HG03103 (cell line): ENCODE measurements at regions not wholly inside any gene's neighbourhood (a gene's known extent, or its start where the extent isn't known, plus 50 kb on each side); places are given as distances from the start of the nearest gene placed in this dataset.

Source experiments
- ATAC-seq: cut with Tn5 transposase; IDR thresholded peaks from one replicate; pipeline ENCODE4 v1.9.1; 2021; ENCODE audit warnings: low read depth; ENCODE audit not compliant: unreplicated experiment

DNA sequence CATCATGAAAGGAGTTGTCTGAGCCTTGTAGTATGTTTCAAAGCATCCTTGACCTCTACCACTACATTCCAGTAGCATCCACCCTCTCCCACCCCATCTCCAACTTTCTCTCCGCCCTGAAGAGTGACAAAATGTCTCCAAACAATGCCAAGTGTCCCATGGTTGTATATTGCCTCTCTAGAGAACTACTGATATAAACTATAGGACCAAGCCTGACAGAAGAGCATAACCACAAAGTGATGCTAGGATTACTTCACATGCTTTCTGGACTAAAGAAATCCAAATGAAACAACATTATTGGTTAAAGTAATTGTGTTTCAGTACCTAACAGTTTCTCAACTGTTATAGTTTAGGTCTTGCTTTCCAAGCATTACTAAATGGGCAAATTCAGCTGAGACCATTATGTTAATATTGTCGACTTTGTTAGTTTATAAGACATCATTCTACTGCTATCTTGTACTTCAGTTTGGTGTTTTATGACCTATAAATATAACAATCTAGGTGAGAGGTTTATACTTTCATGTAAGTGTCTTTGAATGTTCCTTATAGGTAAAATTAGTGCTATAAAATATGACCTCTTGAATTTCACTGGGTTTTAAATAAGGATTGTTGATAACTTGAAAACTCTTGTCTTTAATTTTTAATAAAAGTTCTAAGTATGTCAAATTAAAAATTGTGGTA lies 117.4 kb downstream of the SUCNR1 start:
- ATAC-seq: no peak

DNA sequence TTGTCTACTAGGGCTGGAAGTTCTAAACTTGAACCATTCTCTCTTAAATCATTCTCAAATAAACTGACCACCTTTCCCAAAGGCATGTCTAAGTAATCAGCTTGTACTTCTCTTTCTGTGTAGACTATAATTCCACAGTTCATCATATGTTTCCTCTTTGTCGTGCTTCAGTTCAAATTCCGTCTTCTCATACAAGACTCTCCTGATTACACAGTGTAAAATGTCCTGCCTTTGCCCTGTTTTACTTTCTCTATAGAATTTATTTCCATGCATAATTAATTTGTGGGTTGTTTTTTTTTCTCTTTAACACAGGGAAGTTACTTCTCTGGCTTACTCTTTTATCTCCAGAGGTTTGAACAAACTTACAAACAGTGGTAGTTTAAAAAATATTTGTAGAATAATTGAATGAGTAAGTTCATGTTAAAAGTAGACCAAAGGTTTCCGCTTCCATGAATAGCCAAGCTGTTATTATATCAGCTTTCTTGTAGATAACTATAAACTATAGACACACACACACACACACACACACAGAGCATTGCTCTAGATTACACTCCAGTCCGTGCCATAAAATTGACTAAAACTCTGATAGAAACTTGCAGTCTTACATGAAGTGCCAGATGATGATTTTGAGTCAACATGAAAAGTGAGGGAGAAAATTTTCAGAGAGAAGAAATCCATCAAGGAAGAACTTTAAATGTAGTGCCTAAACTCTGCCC lies 119.0 kb downstream of the SUCNR1 start:
- ATAC-seq: no peak

DNA sequence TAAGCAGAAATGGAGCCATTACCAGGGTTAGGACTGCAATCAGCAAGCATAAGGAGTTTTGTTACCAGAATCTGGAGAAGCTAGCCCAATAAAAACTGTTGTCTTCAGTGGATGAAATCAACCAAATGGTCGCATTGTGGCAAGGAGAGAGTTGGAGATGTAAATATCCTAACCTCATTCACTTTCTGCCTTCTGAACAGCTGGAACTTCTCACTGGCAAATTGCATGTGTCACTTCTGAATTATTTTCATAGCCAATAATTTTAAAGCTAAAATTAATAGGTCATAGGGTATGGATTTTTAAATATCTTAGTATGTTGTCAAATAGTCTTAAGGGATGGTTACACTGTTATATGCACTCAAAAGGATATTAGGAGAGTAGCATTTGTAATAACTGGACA lies 121.6 kb downstream of the SUCNR1 start:
- ATAC-seq: no peak

DNA sequence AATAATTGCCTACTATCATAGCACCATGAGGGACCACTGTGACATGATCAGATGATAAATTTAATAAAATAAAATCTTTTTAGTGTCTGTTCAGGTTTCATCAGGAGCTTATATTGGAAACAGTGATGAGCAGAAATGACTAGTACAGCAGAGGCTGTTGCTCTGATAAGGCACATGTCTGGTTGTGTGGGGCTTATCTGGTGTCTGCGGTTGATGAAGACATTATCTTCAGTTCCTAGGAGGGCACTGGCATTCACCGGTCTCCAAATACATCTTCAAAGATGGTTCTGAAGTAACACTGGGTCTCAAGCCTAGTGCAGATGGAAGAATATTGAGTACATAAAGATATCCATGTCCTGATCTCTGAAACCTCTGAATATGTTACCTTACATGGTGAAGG lies 125.3 kb downstream of the SUCNR1 start:
- no peak for ATAC-seq

DNA sequence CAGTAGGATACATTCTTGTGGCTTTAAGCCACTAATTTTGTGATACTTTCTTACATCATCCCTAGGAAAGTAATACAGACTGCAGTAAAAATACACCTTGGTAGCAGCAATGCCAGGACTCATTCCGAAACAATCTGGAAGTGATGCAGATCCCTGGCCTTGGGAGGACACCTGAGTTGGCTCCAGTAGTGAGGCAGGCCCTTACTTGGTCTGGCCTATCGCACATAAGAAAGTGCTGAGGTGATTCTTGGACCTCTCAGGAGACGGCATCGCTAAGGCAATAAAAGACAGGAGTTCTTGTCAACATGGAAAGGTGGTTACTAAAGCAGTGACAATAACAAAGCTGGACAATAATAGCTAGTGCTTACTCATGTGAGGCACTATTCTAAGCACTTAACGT lies 126.5 kb downstream of the SUCNR1 start:
- ATAC-seq: no peak

DNA sequence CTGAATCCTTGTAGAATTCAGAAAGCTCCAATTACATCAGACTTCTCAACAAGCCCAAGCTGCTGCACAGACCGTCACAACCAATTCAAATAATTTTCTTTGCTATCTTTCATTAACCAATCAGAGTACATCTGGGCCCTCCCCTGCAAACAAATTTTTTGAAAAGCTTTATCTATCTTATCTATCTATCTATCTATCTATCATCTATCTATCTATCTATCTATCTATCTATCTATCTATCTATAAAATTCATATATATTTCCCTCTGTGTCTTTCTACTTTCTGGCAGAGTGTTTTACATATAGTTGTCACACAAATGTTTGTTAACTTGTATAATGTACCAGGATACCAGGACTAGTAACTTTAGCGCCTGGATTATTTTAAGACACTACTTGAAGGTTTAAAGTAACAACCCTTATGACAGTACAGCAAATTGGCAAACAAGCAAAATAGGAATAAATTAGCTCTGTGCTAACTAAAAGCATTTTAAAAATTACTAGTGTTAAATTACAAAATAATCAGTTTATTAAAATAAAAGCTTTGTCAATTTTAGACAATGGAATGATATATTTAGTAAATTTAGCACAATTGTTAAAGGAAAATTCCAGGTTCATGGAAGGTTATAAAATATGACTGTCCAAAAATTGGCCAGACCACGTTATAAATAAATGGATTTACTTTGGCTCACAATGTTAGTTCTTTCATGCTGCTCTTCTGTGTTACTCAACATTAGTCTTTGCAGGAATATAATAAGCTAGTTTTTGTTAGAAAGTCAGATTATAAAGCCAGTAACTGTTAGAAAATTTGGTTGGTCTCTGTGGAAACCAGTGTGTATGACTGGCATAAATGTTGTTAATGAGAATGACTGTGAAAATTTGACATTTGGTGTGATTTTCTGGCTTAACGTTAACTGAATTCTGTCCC lies 138.6 kb downstream of the SUCNR1 start:
- ATAC-seq: no peak

DNA sequence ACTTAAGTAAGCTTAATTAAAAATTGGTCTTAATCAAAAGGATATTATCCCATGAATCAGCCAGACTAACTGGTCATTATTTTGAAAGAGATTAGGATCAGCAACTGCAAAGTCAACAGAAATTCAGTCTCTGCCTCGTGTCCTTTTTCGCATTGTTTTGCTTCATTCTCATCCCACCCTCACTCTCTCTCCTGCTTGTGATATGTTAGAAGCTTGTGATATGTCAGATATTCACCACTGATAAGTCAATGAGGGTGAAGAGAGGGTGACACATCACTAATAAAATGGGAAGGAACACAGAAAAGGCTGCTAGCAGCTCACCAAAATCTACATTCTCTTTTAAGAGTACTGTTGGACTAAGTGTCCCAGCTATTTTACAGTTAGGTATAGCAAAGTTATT lies 146.1 kb downstream of the SUCNR1 start:
- ATAC-seq: no peak

DNA sequence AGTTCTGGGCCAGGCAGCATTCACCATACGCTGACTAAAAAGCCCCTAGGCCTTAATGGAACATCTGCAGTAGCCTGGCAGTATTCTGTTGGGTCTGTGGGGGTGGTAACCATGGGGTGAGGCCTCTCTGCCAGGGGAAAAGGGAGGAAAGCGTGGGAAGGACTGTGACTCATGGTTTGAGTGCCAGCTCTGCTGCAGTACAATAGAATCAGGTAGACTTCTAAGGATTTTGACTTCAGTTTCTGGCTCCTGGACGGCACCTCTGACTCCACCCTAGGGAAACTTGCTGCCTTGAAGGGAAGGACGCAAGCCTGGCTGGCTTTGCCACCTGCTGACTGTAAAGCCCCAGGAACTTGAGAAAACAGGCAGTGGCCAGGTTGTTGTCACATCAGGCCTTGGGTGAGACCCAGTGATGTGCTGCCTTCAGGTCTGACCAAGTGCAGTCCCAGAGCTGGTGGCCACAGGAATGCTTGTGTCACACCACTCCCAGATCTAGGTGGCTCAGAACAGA lies 148.6 kb downstream of the SUCNR1 start:
- no peak for ATAC-seq

DNA sequence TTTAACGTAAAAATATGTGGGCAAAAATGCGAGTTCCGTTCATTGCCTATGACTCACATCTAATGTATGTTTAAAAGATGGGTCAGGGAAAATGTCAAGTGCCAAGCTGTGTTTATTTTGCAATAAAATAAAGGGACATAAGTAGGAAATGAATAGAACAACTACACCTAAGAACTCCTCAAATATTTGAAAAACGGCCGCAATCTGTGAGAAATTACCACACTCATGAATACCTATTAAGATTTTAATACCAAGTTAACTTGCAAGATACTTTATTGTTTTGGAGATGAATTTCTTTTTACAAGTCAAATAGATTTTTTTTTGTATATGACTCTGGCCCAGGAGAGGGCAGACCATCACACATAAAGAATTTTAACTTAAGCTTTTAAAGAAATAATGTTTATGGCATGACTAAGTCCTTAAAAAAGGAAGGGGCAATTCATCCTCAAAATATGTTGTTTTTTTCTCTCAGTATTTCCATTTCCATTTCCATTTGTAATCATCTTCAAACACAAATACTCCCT lies 152.7 kb downstream of the SUCNR1 start:
- ATAC-seq: no peak

DNA sequence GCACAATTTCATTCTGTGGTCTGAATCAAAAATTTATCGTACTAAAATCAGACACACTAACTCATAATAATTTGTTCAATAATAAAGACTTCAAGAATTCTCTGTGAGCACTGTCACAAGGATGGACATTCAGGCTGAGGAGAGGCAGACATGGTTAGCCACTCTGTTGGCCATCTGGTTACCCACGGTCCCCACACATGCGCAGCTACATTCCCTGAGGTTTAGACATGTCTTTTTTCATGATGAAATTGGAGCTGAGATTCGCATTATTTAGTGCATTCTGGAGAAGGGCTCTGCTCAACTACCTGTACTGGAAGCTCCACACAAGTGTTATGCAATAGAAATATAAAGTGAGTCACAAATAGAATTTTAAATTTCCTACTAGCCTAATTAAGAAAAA lies 156.9 kb downstream of the SUCNR1 start:
- ATAC-seq: no peak

DNA sequence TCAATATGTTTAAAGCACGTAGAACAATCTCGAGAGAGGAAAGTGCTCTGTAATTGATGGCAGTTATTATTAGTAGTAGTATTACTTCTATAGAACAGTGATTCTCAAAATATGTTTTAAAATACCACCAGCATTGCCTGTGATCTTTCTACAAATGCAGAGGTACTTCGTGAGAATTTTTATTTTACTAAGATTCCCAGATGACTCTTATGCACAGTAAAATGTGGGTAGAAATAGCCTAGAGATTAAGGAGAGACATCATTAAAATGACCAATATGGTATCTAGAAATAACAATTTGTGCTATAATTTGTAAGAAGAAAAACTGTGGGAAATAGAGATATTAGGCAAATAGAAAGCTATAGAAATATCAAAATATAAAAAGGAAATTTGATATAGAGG lies 157.9 kb downstream of the SUCNR1 start:
- no peak for ATAC-seq

DNA sequence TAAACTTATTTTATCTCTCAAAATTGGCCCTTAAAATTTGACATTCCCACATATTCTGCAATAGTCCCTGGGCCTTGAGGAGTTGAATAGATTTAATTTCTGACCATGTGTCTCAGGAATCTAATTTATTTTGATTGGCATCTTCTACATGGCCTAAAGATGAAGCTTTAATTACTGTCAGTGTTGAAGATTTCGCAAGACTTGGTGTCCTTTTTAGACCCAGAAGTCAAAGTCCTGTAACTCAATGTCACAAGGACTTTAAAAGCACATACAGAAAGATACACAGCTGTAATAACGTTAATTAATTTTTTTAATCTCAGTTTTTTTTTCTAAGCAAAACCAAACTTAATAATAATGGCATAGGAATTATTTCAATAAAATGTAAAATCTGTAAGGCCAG lies 163.9 kb downstream of the SUCNR1 start:
- ATAC-seq: no peak

DNA sequence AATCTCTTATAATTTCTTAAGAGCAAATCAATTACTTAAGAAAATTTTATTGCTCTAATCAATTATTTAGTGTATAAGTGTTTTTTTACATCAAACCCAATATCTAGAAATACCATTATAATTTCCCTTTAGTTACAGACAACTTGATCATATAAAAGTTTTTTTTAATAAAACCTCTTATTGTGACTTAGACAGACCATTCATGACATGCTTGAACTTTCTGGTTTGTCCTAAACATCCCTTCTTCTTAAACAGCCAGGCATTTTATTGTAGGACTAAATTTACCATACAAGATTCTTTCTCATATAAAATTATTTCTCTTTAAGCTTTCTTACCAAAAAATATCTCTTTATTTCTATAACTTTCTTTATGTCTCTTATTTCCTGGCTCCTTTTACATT lies 164.5 kb downstream of the SUCNR1 start:
- no peak for ATAC-seq

DNA sequence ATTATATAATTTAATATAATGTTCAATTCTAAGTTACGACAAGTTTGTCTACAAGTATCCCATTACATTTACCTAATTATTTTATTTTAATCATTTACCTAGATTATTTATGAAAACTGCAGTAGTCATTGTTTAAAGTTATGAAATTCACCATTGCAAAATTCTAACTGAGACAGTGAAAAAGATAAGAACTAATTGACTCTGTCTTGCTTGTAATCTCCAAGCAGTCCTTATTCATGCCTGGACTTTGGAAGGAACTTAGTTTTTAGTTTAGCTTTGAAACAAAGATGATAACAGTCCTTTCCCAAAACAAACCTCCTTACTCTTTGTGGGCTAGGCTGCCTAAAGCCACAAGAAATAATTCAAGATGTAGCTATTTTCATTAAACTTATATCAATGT lies 165.0 kb downstream of the SUCNR1 start:
- ATAC-seq: no peak

DNA sequence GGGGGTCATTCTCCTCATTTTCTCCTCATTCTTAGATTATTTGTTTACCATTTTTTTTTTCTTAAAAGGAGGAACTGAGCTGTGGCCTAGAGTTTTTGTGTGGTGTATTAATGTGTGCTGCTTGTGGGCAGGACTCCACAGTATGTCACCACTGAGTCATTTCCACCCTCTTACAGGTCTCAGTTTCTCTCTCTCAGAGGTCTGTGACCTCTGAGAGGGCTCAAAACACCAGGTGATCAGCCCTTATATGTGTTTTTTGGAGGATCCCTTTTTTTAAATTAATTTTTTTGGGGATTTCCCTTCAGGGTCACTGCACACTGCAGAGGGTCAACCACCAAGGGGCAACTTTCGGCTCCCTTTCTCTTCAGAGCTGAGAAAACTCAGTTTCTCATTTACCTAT lies 166.4 kb downstream of the SUCNR1 start:
- ATAC-seq: peak; percentile 93

DNA sequence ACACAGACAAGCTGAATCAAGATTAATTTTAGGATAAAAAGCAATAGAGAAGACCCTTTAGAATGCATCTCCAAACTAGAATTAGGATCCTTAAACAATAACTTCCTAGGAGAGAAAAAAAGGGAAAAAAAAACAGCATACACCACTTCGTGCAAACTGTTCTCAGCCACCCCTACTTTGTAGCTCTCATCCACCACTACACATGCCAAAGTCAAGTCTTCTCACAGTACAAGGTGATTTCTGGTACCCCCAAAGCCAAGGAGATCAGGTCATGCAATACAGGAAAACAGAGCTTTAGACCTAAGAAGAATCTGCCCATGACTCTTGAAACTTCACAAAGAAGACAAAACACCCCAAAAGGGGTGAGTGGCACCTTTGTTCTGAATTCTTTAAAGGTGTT lies 166.9 kb downstream of the SUCNR1 start:
- ATAC-seq: no peak

DNA sequence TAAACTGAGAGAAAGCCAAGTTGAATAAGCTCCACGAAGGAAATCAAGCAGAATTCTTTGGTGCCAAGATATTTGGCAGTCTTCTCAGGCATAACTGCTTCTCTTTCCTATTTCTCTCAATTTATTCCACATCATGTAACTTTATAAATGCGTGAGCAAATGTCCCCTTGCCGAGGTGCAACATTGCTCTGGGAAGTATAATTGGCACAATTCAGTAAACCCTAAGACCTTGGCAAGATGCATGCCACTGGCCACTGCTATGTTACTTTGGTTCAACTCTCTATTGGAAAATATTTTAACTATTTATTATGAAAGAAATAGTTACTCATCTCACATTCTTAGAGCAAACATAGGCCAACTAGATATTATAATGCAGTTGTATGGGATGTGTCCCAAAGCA lies 170.2 kb downstream of the SUCNR1 start:
- no peak for ATAC-seq

DNA sequence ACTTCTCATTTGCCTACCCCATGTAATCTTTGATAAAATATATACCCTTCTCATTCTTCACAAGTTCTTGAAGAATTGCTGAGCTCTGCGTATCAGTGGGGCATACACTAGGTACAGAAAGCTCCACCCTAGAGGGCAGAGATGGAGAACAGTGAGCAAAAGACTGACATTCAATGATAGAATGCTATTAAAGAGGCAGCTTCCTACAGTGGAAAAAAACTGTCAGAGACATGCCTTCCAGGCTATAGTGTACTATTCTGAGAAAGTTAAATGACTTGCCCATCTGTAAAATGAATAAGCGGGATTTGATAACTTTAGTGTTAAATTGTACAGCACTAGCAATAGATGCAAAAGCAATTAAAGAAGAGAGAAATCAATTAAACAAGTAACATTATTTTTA lies 172.8 kb downstream of the SUCNR1 start:
- ATAC-seq: no peak

DNA sequence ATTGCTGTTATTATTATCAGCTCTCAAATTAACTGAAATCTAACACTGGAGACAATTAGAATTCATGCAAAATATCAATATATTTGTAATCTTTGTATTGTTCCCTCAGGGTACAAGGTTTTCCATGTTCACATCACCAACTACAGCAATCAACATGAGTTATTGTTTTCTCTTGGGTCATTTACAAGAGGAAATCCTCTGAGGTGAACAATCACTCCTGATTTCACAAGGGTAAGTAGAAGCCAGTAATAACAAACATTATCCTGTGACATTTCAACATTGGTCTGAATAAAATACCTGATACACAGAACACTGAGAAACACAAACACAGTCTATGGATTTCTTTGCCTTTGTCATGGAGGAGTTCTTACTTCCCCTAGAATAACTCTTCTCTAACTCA lies 174.0 kb downstream of the SUCNR1 start:
- ATAC-seq: no peak

DNA sequence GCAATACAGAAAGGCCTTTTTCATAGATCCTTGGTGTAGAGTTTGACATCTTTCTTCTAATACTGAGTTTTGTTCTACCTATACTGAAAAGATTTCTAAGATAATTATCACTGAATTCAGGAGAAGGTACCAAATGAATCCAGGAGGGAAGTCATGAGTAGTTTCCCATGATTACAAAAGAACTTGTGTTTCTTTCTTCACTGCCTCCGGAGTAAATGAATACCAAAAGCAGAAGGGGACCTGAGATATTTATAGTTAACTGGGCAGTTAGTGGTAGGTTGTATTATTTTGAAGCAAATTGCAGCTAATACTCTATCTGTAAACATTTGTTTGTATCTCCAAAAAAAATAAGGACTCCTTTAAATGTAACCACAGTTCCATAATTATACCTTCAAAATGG lies 175.4 kb downstream of the SUCNR1 start:
- ATAC-seq: no peak

DNA sequence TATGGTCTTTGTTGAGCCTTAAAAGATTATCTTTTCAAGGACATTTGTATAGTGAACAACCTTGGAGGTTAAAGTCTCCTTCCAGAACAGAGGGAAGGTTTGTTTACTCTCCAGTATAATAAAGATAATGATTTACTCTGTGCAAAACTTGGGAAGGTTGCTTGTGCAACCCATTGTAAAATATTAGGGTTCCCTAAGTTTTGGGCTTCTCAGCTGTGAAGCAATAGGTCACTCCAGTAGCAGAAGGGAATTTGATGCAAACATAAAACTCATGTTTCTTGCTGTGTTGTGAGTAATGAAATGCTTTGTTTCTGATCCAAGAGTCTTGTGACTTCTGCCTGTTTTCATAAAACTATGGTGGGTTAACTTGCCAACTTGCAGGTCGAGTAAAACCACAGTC lies 177.5 kb downstream of the SUCNR1 start:
- no peak for ATAC-seq
